ENCODE measurements at regions not wholly inside any gene's neighbourhood (a gene's known extent, or its start where the extent isn't known, plus 50 kb on each side); places are given as distances from the start of the nearest gene placed in this dataset.

- H3K36me3 Mint-ChIP-seq (ENCODE audit: insufficient read depth in 1 of 3, low read depth in 3 of 3) = no peaks in the 10 kb centered on the region
- Histone ChIP-seq H3K9ac (ENCODE audit: extremely low read depth, insufficient read length, low read length) (no peak overlapping the region), H3K27me3 (ENCODE audit: insufficient read depth, low read length) (no peaks in the 10 kb centered on the region), H2AFZ (ENCODE audit: low read length) (no peak overlapping the region), H4K5ac (ENCODE audit: insufficient read length, low read depth, low read length) (no peak overlapping the region), H2BK20ac (ENCODE audit: low read depth, low read length, poor library complexity, severe bottlenecking) (no peak overlapping the region), H3K27ac (ENCODE audit: insufficient read length, low read depth, low read length) (no peak overlapping the region), H3T11ph (ENCODE audit: low read length) (no peak overlapping the region), H3K23ac (ENCODE audit: insufficient read length, low read depth, low read length) (no peak overlapping the region), H3K4me1 (ENCODE audit: insufficient read depth, low read length) (no peaks in the 10 kb centered on the region; the same call in 1 of the 2 replicates), H3K79me2 (ENCODE audit: insufficient read depth, low read length) (no peaks in the 10 kb centered on the region), H3K18ac (ENCODE audit: insufficient read length, low read depth, low read length) (no peak overlapping the region), H3K4me2 (ENCODE audit: insufficient read depth, insufficient read length, low read length) (no peak overlapping the region), H2BK15ac (ENCODE audit: low read depth, low read length) (no peak overlapping the region), H2AK5ac (ENCODE audit: insufficient read length, low read length) (no peak overlapping the region), H2BK120ac (ENCODE audit: low read depth, low read length, poor library complexity, severe bottlenecking) (no peak overlapping the region), H2BK12ac (ENCODE audit: insufficient read length, low read depth, low read length) (no peak overlapping the region), H3K9me3 (ENCODE audit: control insufficient read depth, low read depth, low read length) (no peaks in the 10 kb centered on the region), H3K23me2 (ENCODE audit: insufficient read length, low read depth, low read length, poor library complexity, severe bottlenecking) (no peaks in the 10 kb centered on the region), H2BK5ac (ENCODE audit: insufficient read length, low read length) (no peak overlapping the region), H3K79me1 (ENCODE audit: insufficient read depth, low read depth, low read length, poor library complexity, severe bottlenecking) (no peaks in the 10 kb centered on the region), H3K14ac (ENCODE audit: insufficient read depth, low read length) (no peak overlapping the region), H4K8ac (replicated peaks; ENCODE audit: insufficient read length, low read depth, low read length) (no peak overlapping the region), H4K20me1 (ENCODE audit: control insufficient read depth, insufficient read depth, insufficient read length) (no peaks in the 10 kb centered on the region), H3K56ac (ENCODE audit: insufficient read length, low read depth, low read length) (no peak overlapping the region), H3K4ac (ENCODE audit: low read depth, low read length) (no peak overlapping the region), H4K91ac (ENCODE audit: insufficient read length, low read depth, low read length) (no peak overlapping the region)
- TF ChIP-seq, protein P1, sequence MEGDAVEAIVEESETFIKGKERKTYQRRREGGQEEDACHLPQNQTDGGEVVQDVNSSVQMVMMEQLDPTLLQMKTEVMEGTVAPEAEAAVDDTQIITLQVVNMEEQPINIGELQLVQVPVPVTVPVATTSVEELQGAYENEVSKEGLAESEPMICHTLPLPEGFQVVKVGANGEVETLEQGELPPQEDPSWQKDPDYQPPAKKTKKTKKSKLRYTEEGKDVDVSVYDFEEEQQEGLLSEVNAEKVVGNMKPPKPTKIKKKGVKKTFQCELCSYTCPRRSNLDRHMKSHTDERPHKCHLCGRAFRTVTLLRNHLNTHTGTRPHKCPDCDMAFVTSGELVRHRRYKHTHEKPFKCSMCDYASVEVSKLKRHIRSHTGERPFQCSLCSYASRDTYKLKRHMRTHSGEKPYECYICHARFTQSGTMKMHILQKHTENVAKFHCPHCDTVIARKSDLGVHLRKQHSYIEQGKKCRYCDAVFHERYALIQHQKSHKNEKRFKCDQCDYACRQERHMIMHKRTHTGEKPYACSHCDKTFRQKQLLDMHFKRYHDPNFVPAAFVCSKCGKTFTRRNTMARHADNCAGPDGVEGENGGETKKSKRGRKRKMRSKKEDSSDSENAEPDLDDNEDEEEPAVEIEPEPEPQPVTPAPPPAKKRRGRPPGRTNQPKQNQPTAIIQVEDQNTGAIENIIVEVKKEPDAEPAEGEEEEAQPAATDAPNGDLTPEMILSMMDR (conservative IDR thresholded peaks at IDR 0.05) = no peak
- H3K27ac Mint-ChIP-seq = no peak overlapping the region; a peak in 1 of 7 replicates
- no CpG with 5 or more reads among the region's 8 CpGs for WGBS (ENCODE audit: extremely low coverage, insufficient read length, low lambda C conversion rate)
- H3K27me3 Mint-ChIP-seq (ENCODE audit: low read depth) = peaks cover 17% of the 10 kb centered on the region
- no peak for DNase-seq
- H3K9me3 Mint-ChIP-seq = no peaks in the 10 kb centered on the region
- no peak overlapping the region for H3K4me3 Mint-ChIP-seq
- H3K4me1 Mint-ChIP-seq = peaks cover 4 to 20% of the 10 kb centered on the region in 2 experiments; a peak in 2 of 4 replicates
Measured at GRCh38 chr1:9442278-9442846, 96.9 kb upstream of the SLC25A33 start.

Data from H9 (cell line).